Stimulated activated CD4-positive, alpha-beta T cell treated with anti-CD3 and anti-CD28 coated beads, Interleukin-4, amount 100 ng/mL, for 48 hours (primary cell): ENCODE measurements at regions not wholly inside any gene's neighbourhood (a gene's known extent, or its start where the extent isn't known, plus 50 kb on each side); places are given as distances from the start of the nearest gene placed in this dataset.

Experiments
- DNase-seq, 2 donors: peaks; one replicate each; pipeline ENCODE4 v3.0.0-alpha.2; 2020; ENCODE audit warnings: low read depth in 2 of 2

GRCh38 chrX:14476205-14476604 is 53.1 kb upstream of the GLRA2 start:
- DNase-seq, result no peak

DNA sequence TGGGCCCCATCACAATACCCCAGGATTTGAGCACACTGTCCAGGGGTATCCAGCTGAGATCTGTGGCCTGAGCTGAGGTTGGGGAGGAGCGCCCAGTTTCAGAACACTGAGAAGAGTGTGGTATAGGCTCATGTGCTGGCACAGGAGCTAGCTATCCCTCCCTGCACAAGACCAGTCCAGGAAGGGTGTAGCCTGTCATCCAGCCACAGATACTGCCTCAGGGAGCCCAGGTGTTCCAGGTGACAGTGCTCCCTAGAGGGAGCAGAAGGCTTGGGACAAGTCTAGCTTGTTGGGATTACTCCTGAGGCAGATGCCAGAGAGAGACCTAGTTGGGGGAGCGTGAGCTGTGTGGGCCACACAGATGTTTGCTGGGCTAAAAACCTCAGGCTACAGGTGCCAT is 79.6 kb upstream of the GLRA2 start:
- DNase-seq, result no peak

GRCh38 chrX:14448406-14448805 is 80.9 kb upstream of the GLRA2 start:
- DNase-seq, result no peak

- no peak for DNase-seq
Measured at GRCh38 chrX:14440106-14440505, 89.2 kb upstream of the GLRA2 start.

DNA sequence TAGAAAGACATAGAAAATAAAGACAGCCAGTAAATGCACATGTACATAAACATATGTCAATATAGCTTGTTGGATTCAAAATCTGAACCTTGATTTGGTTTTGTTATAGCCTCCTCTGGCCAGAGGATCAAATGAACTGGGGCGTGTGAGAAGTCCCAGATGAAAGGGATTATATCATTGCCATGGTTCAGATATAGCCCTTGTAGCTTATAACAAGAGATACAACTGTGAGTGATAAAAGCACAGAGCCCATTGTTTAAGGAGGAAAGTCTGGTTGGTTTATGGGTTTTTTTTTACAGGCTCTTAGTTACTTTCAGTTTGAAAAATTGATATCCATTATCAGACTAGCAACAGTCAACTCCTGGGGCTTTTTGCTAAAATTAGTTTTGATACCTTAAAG is 101.7 kb upstream of the GLRA2 start:
- DNase-seq, result no peak

- no peak for DNase-seq
Measured at GRCh38 chrX:14420841-14421240, 108.5 kb upstream of the GLRA2 start.

- no peak for DNase-seq
Measured at GRCh38 chrX:14412686-14413085, 116.7 kb upstream of the GLRA2 start.

DNA sequence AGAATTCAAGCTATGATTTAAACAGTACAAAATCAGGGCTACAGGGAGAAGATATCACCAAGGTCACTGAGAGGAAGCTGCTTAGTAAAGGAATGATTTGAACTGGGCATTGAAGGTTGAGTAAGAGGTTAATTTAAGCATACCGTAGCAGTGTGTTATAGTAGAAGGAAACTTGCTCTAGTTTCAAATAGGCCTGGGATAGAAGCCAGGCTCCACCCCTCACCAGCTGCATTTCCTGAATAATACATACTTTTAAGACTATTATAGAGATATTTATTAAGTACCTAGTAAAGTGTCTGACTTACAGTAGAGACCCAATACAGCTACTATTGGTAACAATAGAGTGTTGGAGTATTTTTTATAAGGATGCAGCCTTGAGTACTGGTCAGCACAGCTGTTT is 118.0 kb upstream of the GLRA2 start:
- no peak for DNase-seq

DNA sequence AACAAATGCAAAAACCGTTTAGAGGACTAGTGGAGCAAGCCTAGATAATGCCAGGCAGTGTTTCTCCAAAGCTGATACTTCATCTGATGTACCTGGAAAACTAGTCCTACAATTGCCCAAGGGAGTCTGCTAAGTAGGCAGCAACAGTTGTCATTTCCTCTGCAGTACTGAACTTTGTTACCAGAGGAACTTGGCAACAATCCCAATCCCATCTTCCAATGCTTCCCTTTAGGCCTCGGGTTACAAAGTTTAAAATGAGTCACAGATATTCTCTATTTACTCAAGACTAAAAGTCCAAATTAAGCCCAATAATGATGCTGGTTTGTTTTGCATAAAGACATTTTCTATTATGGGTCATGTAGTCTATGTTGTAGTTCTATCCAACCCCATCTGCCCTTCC is 120.0 kb upstream of the GLRA2 start:
- no peak for DNase-seq

DNA sequence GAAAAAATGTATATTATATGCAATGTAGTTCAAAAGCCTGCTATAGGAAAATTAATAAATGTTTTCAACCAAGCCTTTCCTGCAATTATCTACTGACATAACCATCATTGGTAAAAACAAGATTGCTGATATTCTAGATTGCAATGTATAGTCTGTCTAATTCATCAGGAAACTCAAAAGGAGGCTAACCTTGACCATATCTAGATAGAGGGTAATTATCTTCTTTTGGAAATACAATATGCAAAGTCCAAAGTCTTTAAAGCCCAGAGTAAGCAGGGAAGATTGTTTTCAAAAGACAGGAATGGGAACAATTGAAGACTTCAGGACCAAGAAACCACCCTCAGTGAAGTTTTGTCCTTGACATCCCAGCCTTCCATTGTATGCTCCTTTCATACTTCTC is 123.1 kb upstream of the GLRA2 start:
- no peak for DNase-seq

DNA sequence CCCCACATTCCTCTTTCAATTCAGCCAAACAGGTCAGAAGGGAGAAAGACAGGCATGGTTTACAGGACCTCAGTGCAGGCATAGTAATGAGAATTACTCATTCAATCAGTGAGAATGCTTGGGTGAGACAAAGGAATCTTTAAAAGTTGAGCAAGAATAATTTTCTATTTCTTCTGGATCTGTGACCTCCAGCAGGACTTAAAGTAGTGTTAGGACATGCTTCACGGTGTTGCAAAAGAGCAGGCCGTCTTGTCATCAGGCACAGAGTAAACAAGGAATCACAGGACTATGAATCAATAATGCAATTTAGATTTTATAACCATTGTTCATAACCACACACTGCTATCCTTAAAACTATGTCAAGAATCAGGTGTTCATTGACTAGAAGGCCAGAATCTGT is 130.6 kb upstream of the GLRA2 start:
- no peak for DNase-seq

GRCh38 chrX:14389682-14390081 is 139.7 kb upstream of the GLRA2 start:
- no peak for DNase-seq

DNA sequence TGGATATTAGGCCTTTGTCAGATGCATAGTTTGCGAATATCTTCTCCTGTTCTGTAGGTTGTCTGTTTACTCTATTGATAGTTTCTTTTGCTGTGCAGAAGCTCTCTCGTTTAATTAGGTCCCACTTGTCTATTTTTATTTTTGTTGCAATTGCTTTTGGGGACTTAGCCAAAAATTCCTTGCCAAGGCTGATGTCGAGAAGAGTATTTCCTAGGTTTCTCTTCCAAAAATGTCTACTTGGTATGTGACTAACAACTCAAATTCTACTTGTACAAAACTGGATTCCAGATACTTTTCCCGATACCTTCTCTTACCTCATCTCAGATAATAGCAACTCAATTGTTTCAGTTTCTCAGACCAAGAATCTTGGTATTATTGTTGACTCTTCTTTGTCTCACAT is 142.4 kb upstream of the GLRA2 start:
- no peak for DNase-seq

DNA sequence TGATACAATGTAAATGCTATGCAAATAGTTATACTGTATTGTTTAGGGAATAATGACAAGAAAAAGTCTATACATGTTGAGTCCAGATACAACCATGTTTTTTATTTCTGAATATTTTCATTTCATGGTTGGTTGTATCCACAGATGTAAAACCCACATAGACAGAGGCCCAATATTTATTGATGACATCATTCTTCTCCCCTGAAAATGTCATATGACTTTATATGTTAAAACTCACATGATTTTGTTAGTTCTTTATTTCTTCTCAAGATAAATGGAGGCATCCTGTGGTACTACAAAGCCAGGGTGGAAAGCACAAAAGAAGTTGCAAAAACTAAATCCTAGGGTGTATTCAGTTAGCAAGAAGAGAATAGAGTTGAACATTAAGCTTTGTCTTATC is 149.3 kb upstream of the GLRA2 start:
- no peak for DNase-seq

- no peak for DNase-seq
Measured at GRCh38 chrX:14377427-14377826, 151.9 kb upstream of the GLRA2 start.

- DNase-seq, result no peak
Measured at GRCh38 chrX:14363728-14364127, 165.6 kb upstream of the GLRA2 start.

DNA sequence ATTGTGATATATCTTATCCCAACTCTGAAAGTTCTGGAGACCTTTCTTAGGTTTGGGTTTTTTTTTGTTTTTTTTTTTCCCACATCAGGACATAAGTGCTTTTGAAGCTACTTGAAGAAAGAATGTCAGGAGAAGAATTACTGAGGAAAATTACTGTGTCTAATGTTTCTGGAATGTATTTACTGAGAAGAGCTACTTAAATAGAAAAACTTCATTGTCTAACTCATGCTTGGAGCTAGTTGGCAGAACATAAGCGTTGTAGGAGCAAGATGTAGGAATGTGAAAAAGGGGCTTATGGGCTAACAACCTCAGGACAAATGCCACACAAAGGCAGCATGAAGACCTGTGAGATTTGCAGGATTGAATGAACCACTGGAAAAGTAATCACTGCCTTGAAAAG is 166.6 kb upstream of the GLRA2 start:
- no peak for DNase-seq

- DNase-seq, result no peak
Measured at GRCh38 chrX:14361435-14361834, 167.9 kb upstream of the GLRA2 start.

DNA sequence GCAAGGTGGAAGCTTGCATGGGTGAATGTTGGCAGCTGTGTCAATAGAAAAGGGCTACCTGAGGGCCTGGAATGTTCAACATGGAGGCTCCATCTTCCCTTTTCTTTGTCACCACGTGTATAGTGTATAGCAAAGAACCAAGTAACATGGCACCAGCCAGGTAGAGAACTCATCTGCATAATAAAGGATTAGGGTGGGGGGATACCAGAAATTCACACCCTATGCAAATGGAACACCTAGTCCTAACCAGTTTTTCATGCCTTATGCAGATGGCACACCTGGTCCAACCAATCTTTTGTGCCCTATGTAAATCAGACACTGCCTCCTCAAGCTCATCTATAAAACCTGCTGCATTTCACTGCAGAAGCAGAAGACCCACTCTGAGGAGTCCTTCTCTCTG is 169.6 kb upstream of the GLRA2 start:
- no peak for DNase-seq

DNA sequence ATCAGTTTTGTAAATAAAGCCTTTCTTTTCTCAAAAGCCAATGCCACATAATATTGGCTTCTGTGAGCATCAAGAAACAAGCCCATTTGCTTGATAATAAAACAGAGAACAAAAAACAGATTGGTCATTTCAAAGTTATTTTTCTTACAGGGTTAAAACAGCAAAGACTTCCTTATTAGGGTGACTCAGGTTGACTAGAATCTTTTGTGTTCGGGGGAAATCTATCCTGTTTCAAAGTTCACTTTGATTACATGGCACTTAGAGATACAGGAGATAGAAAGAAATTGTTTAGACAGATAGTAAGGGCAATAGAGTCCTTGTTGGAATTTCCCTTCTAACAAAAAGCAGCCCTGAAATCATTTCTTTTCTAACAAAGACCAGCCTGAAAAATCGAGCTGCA is 170.0 kb upstream of the GLRA2 start:
- DNase-seq, result no peak

DNA sequence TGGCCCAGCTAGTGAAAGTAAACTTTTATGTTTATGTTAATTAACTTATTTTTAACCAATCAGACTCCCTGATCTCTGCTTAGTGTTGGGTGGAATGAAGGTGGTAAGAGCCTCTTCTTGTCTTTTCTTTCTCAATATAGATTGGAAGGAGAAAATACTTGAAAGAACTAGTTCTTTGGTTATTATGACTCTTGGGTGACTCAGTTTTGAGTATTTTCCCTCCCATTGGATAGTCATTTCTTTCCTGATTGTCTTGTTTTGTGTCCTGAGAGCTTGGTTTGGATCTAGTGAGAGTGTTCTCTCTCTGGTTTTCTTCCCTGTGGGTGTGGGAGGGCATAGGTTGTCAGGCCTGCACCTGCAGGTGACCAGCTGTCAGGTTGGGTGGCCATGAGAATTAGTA is 172.0 kb upstream of the GLRA2 start:
- no peak for DNase-seq

- no peak for DNase-seq
Measured at GRCh38 chrX:14356401-14356800, 172.9 kb upstream of the GLRA2 start.

GRCh38 chrX:14355556-14355955 is 173.8 kb upstream of the GLRA2 start:
- no peak for DNase-seq

- DNase-seq, result no peak
Measured at GRCh38 chrX:14354521-14354920, 174.8 kb upstream of the GLRA2 start.

- DNase-seq, result no peak
Measured at GRCh38 chrX:14352511-14352910, 176.8 kb upstream of the GLRA2 start.
